GM21515 (cell line): ENCODE measurements at regions not wholly inside any gene's neighbourhood (a gene's known extent, or its start where the extent isn't known, plus 50 kb on each side); places are given as distances from the start of the nearest gene placed in this dataset.
"Not testable (repeated sequence)": the region's sequence is repeated elsewhere in the genome, so short reads cannot be mapped to it uniquely, and the experiment has no call there.

ENCODE experiments used
- ATAC-seq: cut with Tn5 transposase; IDR thresholded peaks from one replicate; pipeline ENCODE4 v1.9.1; 2021; ENCODE audit not compliant: unreplicated experiment

- no peak for ATAC-seq
These were observed 120.6 kb upstream of the JADE1 start for GRCh38 chr4:128688846-128689437.

GRCh38 chr4:128688033-128688721, 121.3 kb upstream of the JADE1 start:
- no peak for ATAC-seq

- no peak for ATAC-seq
These were observed 122.7 kb upstream of the JADE1 start for GRCh38 chr4:128686810-128687209.

GRCh38 chr4:128686032-128686465, 123.5 kb upstream of the JADE1 start:
- no peak for ATAC-seq

GRCh38 chr4:128684016-128684415, 125.5 kb upstream of the JADE1 start:
- ATAC-seq = no peak

- ATAC-seq = no peak
These were observed 126.4 kb upstream of the JADE1 start for GRCh38 chr4:128682942-128683666.

GRCh38 chr4:128676095-128676494, 133.4 kb upstream of the JADE1 start:
- ATAC-seq = no peak

- peak; percentile 96 for ATAC-seq
These were observed 134.4 kb upstream of the JADE1 start for GRCh38 chr4:128675083-128675482.

GRCh38 chr4:128673159-128673558, 136.3 kb upstream of the JADE1 start:
- not testable (repeated sequence) for ATAC-seq

GRCh38 chr4:128672596-128672995, 136.9 kb upstream of the JADE1 start:
- ATAC-seq = not testable (repeated sequence)

GRCh38 chr4:128670513-128670912, 139.0 kb upstream of the JADE1 start:
- ATAC-seq = no peak

- no peak for ATAC-seq
These were observed 140.9 kb upstream of the JADE1 start for GRCh38 chr4:128668566-128668965.

GRCh38 chr4:128665514-128665913, 144.0 kb upstream of the JADE1 start:
- no peak for ATAC-seq

GRCh38 chr4:128663325-128663724, 146.2 kb upstream of the JADE1 start:
- ATAC-seq = peak; percentile 83

- ATAC-seq = no peak
These were observed 148.0 kb upstream of the JADE1 start for GRCh38 chr4:128661479-128661878.

- no peak for ATAC-seq
These were observed 148.9 kb upstream of the JADE1 start for GRCh38 chr4:128660361-128661215.

- ATAC-seq = no peak
These were observed 151.3 kb upstream of the JADE1 start for GRCh38 chr4:128658214-128658631.

- ATAC-seq = no peak
These were observed 151.9 kb upstream of the JADE1 start for GRCh38 chr4:128657638-128658037.

GRCh38 chr4:128654465-128654864, 155.0 kb upstream of the JADE1 start:
- no peak for ATAC-seq

- ATAC-seq = no peak
These were observed 155.7 kb upstream of the JADE1 start for GRCh38 chr4:128653527-128654444.
